ENCODE measurements at regions not wholly inside any gene's neighbourhood (a gene's known extent, or its start where the extent isn't known, plus 50 kb on each side); places are given as distances from the start of the nearest gene placed in this dataset.
"Not testable (repeated sequence)": the region's sequence is repeated elsewhere in the genome, so short reads cannot be mapped to it uniquely, and the experiment has no call there.

DNA sequence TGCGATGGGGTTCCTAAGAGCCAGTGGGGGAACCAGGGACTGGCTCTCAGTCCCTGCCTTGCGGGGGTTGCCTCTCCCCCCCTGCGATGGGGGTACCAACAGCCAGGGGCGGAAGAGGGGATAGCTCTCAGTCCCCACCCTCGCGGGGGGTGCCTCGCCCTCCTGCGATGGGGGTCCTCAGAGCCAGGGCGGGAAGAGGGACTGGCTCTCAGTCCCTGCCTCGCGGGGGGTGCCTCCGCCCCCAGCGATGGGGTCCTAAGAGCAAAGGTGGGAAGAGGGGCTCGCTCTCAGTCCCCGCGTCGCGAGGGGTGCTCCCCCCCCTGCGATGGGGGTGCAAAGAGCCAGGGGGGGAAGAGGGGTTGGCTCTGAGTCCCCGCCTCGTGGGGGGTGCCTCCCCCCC lies 162.0 kb downstream of the ATP6V0E2 start:
- not testable (repeated sequence) for H3K4me3 ChIP-seq (ENCODE audit: low read depth, low read length); DNase-seq (ENCODE audit: low read depth)

GRCh38 chr7:150039061-150039460 lies 165.3 kb downstream of the ATP6V0E2 start:
- not testable (repeated sequence) for H3K4me3 ChIP-seq (ENCODE audit: low read depth, low read length); DNase-seq (ENCODE audit: low read depth)

GRCh38 chr7:150042281-150042680 lies 168.5 kb downstream of the ATP6V0E2 start:
- DNase-seq (ENCODE audit: low read depth); H3K4me3 ChIP-seq (ENCODE audit: low read depth, low read length): not testable (repeated sequence)

DNA sequence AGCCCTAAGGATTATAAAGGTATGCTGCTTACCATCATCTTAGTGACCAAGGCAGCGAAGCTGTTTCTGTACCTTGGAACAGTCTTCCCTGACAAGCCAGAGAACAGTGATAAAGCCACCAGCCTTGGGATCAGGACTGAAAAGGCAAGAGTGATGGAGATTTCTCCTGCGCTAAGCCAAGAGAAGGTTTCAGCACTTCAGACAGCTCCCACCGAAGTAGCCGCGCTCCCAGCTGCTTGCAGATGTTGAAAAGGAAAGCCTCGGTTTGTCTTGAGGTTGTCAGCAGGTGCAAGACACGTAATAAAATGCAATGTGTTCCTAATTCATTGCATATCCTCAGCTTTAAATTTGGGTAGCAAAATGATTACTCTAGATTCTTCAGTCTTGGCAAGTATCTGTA lies 171.0 kb downstream of the ATP6V0E2 start:
- H3K4me3 ChIP-seq (ENCODE audit: low read depth, low read length); DNase-seq (ENCODE audit: low read depth): not testable (repeated sequence)

DNA sequence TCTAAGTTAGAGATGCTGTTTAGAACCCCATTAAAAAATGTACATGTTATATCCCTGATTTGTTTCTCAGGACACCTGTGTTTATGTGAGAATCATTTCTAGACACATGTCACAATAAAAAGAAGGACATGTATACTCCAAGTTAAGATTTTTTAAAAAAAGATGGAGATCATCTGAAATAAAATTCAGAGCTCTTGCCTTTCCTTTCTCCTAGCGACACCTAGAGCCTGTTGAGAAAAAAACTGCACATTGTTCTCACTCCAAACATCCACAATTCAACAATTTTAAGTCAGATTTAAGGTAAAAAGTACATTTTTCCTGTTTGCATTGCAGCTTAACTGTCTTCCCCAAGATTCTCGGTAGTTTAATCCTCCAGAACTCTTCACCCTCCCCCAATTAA lies 171.8 kb downstream of the ATP6V0E2 start:
- TF ChIP-seq, protein P1, sequence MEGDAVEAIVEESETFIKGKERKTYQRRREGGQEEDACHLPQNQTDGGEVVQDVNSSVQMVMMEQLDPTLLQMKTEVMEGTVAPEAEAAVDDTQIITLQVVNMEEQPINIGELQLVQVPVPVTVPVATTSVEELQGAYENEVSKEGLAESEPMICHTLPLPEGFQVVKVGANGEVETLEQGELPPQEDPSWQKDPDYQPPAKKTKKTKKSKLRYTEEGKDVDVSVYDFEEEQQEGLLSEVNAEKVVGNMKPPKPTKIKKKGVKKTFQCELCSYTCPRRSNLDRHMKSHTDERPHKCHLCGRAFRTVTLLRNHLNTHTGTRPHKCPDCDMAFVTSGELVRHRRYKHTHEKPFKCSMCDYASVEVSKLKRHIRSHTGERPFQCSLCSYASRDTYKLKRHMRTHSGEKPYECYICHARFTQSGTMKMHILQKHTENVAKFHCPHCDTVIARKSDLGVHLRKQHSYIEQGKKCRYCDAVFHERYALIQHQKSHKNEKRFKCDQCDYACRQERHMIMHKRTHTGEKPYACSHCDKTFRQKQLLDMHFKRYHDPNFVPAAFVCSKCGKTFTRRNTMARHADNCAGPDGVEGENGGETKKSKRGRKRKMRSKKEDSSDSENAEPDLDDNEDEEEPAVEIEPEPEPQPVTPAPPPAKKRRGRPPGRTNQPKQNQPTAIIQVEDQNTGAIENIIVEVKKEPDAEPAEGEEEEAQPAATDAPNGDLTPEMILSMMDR (IDR thresholded peaks at IDR 0.05; ENCODE audit: low read depth, low read length, missing control alignments), result peak; percentile 5
- not testable (repeated sequence) for H3K4me3 ChIP-seq (ENCODE audit: low read depth, low read length); DNase-seq (ENCODE audit: low read depth)

DNA sequence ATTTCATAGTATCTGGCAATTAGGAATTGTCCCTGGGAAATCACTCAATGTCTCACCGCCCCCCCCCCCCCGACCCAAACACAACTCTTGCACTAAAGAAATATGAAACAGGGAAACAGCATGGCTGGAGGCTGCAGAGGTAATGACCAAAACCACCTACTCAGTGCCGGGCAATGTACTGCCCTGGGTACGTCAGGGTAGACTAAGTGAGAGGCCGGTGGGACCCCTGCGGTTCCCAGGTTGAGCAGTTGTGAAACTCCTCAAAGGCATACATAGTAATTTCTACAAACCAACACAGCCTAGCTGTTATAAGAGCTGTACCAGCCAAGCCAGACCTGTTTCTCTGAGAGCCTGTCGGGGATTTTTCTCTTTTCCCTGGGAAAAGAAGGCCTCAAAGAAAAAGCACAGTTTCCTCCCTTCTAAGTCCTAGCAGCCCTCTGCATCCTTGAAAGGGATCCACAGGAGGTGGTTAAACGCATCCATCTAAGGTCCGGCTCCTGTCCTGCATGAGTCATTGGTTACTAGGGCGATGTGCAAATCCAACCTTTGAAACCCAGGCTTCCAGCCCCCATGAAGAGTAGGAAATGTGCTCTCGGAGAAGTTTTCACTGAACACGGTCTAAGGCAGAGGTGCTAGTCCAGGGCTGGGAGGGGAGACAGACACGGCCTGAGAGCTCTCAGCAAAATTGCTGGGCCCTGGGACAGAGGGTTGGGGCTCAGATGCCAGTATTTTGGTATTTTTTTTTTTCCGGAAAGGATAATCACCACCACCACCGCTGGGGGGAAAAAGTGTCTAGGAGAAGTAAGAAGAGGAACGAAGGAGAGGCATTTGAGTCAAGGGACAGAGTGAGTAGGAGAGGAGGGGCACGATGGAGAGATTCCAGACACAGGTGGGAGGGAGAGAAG lies 172.8 kb downstream of the ATP6V0E2 start:
- DNase-seq (ENCODE audit: low read depth); H3K4me3 ChIP-seq (ENCODE audit: low read depth, low read length): not testable (repeated sequence)

DNA sequence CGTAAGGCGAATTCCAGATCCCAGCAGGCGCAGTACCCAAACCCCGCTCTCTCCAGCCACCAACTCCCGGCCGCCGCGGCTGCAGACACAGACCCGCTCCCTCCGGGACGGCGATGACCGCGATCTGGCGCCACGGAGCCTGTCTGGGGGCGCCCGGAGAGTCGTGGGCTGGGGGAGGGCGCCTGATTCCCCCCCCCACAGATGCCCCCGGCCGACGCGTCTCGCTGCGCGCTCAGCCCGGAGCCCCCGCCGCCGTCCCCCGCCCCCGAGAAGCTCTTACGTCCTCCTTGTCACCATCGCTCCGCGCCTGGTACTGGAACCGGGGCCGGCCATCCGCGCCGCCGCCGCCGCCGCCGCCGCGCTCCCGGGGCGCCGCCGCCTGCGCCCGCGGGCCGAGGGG lies 173.6 kb downstream of the ATP6V0E2 start:
- not testable (repeated sequence) for H3K4me3 ChIP-seq (ENCODE audit: low read depth, low read length); DNase-seq (ENCODE audit: low read depth)

DNA sequence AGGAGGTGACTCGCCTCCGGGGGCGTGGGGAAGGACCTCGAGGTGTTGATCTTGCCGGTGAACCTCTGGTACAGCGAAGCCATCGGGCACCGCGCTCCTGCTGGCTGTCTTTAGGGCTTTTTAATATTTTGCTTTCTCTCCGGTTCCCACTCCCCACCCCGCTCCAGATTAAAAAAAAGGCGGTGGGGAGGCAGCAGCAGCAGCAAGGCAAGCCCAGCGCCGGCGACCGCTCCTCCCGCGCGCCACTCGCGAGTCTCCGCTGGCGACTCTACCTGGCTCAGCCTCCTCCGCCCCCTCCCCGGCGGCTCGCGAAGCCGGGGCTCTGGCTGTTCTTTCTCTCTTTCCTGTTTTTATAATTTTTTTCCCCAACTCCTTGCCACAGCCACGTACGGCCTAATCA lies 174.0 kb downstream of the ATP6V0E2 start:
- H3K4me3 ChIP-seq (ENCODE audit: low read depth, low read length); DNase-seq (ENCODE audit: low read depth): not testable (repeated sequence)

GRCh38 chr7:150048244-150049011 lies 174.7 kb downstream of the ATP6V0E2 start:
- not testable (repeated sequence) for DNase-seq (ENCODE audit: low read depth); H3K4me3 ChIP-seq (ENCODE audit: low read depth, low read length)

DNA sequence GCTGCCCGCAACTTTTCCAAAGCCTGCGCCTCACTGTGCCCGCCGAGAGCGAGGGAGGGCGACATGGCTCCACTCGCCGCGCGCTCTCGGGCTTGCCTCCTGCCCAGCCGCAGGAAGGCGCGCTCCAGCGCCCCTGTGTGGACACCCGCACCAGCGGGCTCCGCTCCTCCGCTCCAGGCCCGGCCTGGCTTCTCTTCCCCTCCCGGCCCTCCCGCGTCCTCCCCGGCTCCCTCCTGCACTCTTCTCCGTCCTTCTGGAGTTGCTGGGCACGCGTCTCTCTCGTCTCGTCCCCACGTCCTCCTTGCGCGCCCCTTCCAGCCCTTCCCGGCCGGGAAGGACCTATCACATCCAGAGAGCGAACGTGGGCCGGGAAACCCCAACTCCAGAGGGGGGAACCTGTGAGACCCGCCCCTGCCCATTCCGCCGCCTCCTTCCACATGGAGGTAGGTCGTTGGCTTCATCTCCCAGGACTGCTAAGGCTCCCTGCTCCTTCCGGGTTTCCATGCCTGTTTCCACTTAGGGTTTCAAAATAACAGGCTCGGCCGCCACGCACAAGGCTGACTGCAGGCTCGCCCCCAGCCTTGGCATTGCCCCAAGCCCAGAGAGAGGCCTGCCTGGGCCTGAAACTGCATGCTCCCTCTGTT lies 175.4 kb downstream of the ATP6V0E2 start:
- not testable (repeated sequence) for H3K4me3 ChIP-seq (ENCODE audit: low read depth, low read length); DNase-seq (ENCODE audit: low read depth)

- DNase-seq (ENCODE audit: low read depth); H3K4me3 ChIP-seq (ENCODE audit: low read depth, low read length): not testable (repeated sequence)
These were observed 179.6 kb downstream of the ATP6V0E2 start for GRCh38 chr7:150053396-150053795.

GRCh38 chr7:150054242-150054641 lies 180.5 kb downstream of the ATP6V0E2 start:
- H3K4me3 ChIP-seq (ENCODE audit: low read depth, low read length); DNase-seq (ENCODE audit: low read depth): not testable (repeated sequence)
